Liver (tissue), 3 donors: ENCODE measurements at regions not wholly inside any gene's neighbourhood (a gene's known extent, or its start where the extent isn't known, plus 50 kb on each side); places are given as distances from the start of the nearest gene placed in this dataset.
"Not testable (repeated sequence)": the region's sequence is repeated elsewhere in the genome, so short reads cannot be mapped to it uniquely, and the experiment has no call there.

Source experiments
- EGR1 ChIP-seq, 2 donors: IDR thresholded peaks; 2 replicates each; pipeline ENCODE4 v1.6.1; 2016 to 2018; ENCODE audit warnings: antibody characterized with exemption in 2 of 2, low read depth in 2 of 2
- GABPA ChIP-seq, 2 donors: IDR thresholded peaks in 1 of 2; conservative IDR thresholded peaks in 1 of 2; 2 replicates each; pipeline ENCODE4 v1.6.1; 2016; ENCODE audit warnings: antibody characterized with exemption in 2 of 2, mild to moderate bottlenecking in 1 of 2, moderate library complexity in 1 of 2
- JUND ChIP-seq, 2 donors: IDR thresholded peaks; 2 replicates each; pipeline ENCODE4 v1.6.1; 2016; ENCODE audit warnings: antibody characterized with exemption in 2 of 2
- NR2F2 ChIP-seq: IDR thresholded peaks from 2 replicates; pipeline ENCODE4 v1.6.1; 2016; ENCODE audit warnings: antibody characterized with exemption
- RAD21 ChIP-seq, 2 donors: IDR thresholded peaks; 2 replicates each; pipeline ENCODE4 v1.6.1; 2016; ENCODE audit warnings: antibody characterized with exemption in 2 of 2, mild to moderate bottlenecking in 2 of 2
- RXRA ChIP-seq, 2 donors: IDR thresholded peaks; 2 replicates each; pipeline ENCODE4 v1.6.1; 2017 to 2018; ENCODE audit warnings: antibody characterized with exemption in 2 of 2, mild to moderate bottlenecking in 1 of 2
- ZBTB33 ChIP-seq: IDR thresholded peaks from 2 replicates; pipeline ENCODE4 v1.6.1; 2016; ENCODE audit warnings: antibody characterized with exemption
- TF ChIP-seq, protein P1 (sequence below): fragments of 150-350 bp; IDR thresholded peaks from 2 replicates; pipeline ENCODE4 v1.5.1; 2017; ENCODE audit warnings: improper control_type of control experiment, low read depth, low read length; ENCODE audit not compliant: missing input control
- TF ChIP-seq, protein P2 (sequence below): IDR thresholded peaks from 2 replicates; pipeline ENCODE4 v1.6.1; 2016; ENCODE audit warnings: antibody characterized with exemption
- donor health status: healthy.
- donor health status: healthy.

- TF ChIP-seq, protein P1, sequence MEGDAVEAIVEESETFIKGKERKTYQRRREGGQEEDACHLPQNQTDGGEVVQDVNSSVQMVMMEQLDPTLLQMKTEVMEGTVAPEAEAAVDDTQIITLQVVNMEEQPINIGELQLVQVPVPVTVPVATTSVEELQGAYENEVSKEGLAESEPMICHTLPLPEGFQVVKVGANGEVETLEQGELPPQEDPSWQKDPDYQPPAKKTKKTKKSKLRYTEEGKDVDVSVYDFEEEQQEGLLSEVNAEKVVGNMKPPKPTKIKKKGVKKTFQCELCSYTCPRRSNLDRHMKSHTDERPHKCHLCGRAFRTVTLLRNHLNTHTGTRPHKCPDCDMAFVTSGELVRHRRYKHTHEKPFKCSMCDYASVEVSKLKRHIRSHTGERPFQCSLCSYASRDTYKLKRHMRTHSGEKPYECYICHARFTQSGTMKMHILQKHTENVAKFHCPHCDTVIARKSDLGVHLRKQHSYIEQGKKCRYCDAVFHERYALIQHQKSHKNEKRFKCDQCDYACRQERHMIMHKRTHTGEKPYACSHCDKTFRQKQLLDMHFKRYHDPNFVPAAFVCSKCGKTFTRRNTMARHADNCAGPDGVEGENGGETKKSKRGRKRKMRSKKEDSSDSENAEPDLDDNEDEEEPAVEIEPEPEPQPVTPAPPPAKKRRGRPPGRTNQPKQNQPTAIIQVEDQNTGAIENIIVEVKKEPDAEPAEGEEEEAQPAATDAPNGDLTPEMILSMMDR: not testable (repeated sequence)
- not testable (repeated sequence) for TF ChIP-seq JUND (IDR thresholded peaks at IDR 0.05); EGR1 (IDR thresholded peaks at IDR 0.05; ENCODE audit: low read depth in 2 of 2); GABPA (IDR thresholded peaks at IDR 0.05 in 1 of 2, conservative IDR thresholded peaks at IDR 0.05 in 1 of 2); NR2F2; RAD21 (IDR thresholded peaks at IDR 0.05); RXRA (IDR thresholded peaks at IDR 0.05); ZBTB33
- TF ChIP-seq, protein P2, sequence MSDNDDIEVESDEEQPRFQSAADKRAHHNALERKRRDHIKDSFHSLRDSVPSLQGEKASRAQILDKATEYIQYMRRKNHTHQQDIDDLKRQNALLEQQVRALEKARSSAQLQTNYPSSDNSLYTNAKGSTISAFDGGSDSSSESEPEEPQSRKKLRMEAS: not testable (repeated sequence)
These were observed 1216.2 kb downstream of the TECRL start for GRCh38 chr4:63193029-63193428.
